Fibroblast of lung (primary cell): ENCODE measurements at regions not wholly inside any gene's neighbourhood (a gene's known extent, or its start where the extent isn't known, plus 50 kb on each side); places are given as distances from the start of the nearest gene placed in this dataset.

Experiments
- EZH2 ChIP-seq: IDR thresholded peaks from 2 replicates; pipeline ENCODE4 v1.5.1; 2012; ENCODE audit warnings: low read length, control low read depth, mild to moderate bottlenecking; ENCODE audit errors: missing control alignments
- TF ChIP-seq, protein P1 (sequence below), 2 donors: IDR thresholded peaks in 1 of 2; conservative IDR thresholded peaks in 1 of 2; 1 replicate in 1 of 2; 2 replicates in 1 of 2; pipeline ENCODE4 v1.5.1; 2011 to 2012; ENCODE audit warnings: low read length in 2 of 2, control low read depth in 1 of 2, inconsistent platforms in 1 of 2, low read depth in 1 of 2, mild to moderate bottlenecking in 1 of 2

DNA sequence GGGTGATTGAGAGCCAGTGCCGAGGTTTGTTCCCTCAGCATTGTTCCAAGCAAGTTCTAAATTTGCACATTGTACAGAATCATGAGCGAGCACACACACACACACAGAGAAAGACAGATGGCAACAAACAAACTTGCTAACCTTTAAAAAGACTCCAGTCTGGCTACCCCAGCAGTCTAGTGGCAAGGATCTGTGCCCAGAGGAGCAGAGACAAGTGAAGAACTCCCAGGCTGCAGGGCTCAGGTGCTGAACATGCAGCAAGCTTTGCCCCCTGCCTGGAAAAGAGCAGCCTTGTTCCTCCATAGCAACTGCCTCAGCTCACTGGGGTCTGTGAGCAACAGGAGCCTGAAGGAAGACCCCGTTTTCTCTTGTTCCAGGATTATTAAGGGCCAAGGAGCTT is 169.2 kb upstream of the CCDC68 start:
- TF ChIP-seq, protein P1, sequence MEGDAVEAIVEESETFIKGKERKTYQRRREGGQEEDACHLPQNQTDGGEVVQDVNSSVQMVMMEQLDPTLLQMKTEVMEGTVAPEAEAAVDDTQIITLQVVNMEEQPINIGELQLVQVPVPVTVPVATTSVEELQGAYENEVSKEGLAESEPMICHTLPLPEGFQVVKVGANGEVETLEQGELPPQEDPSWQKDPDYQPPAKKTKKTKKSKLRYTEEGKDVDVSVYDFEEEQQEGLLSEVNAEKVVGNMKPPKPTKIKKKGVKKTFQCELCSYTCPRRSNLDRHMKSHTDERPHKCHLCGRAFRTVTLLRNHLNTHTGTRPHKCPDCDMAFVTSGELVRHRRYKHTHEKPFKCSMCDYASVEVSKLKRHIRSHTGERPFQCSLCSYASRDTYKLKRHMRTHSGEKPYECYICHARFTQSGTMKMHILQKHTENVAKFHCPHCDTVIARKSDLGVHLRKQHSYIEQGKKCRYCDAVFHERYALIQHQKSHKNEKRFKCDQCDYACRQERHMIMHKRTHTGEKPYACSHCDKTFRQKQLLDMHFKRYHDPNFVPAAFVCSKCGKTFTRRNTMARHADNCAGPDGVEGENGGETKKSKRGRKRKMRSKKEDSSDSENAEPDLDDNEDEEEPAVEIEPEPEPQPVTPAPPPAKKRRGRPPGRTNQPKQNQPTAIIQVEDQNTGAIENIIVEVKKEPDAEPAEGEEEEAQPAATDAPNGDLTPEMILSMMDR (conservative IDR thresholded peaks at IDR 0.05 in 1 of 2, IDR thresholded peaks at IDR 0.05 in 1 of 2; ENCODE audit: low read depth in 1 of 2, low read length in 2 of 2), result no peak
- TF ChIP-seq EZH2, result no peak
